GM23248 (cell line): ENCODE measurements at regions not wholly inside any gene's neighbourhood (a gene's known extent, or its start where the extent isn't known, plus 50 kb on each side); places are given as distances from the start of the nearest gene placed in this dataset. TPM values are rescaled to one million over a fixed set of nuclear protein-coding genes. Genes with fewer than 3 reads are reported as not detected.

Experiments used
- DNase-seq: peaks from one replicate; pipeline ENCODE4 v3.0.0-alpha.2; 2015
- H2AFZ ChIP-seq: fragments of 200-600 bp; sonication (generic); 2 replicates; pipeline ENCODE4 v1.6.1; 2016; ENCODE audit warnings: antibody characterized with exemption
- H3F3A ChIP-seq: fragments of 200-600 bp; sonication (generic); 2 replicates; pipeline ENCODE4 v1.6.1; 2016; ENCODE audit warnings: mild to moderate bottlenecking, antibody characterized with exemption, mixed run types; ENCODE audit not compliant: insufficient read depth
- H3K27ac ChIP-seq: fragments of 200-600 bp; sonication (generic); 2 replicates; pipeline ENCODE4 v1.5.1; 2016; ENCODE audit warnings: mild to moderate bottlenecking
- H3K27me3 ChIP-seq: fragments of 200-600 bp; sonication (generic); replicated peaks from 2 replicates; pipeline ENCODE4 v1.6.1; 2016; ENCODE audit warnings: mild to moderate bottlenecking; ENCODE audit not compliant: insufficient read depth
- H3K36me3 ChIP-seq: fragments of 200-600 bp; sonication (generic); 2 replicates; pipeline ENCODE4 v1.6.1; 2016; ENCODE audit warnings: low read depth, mild to moderate bottlenecking
- H3K4me1 ChIP-seq: fragments of 200-600 bp; sonication (generic); 2 replicates; pipeline ENCODE4 v1.6.1; 2016; ENCODE audit warnings: mild to moderate bottlenecking; ENCODE audit not compliant: insufficient read depth
- H3K4me2 ChIP-seq: fragments of 200-600 bp; sonication (generic); one replicate; pipeline ENCODE4 v1.6.1; 2016; ENCODE audit warnings: mild to moderate bottlenecking; ENCODE audit not compliant: unreplicated experiment
- H3K4me3 ChIP-seq: fragments of 200-600 bp; sonication (generic); 2 replicates; pipeline ENCODE4 v1.5.1; 2016; ENCODE audit warnings: mild to moderate bottlenecking
- H3K79me2 ChIP-seq: fragments of 200-600 bp; sonication (generic); 2 replicates; pipeline ENCODE4 v1.6.1; 2016; ENCODE audit warnings: mild to moderate bottlenecking; ENCODE audit not compliant: insufficient read depth
- H3K9ac ChIP-seq: fragments of 200-600 bp; sonication (generic); 2 replicates; pipeline ENCODE4 v1.6.1; 2016; ENCODE audit warnings: mild to moderate bottlenecking
- H3K9me2 ChIP-seq: fragments of 200-600 bp; sonication (generic); 2 replicates; pipeline ENCODE4 v1.6.1; 2016; ENCODE audit warnings: mixed run types, mild to moderate bottlenecking, moderate library complexity; ENCODE audit not compliant: insufficient read depth
- H3K9me3 ChIP-seq: fragments of 200-600 bp; sonication (generic); one replicate; pipeline ENCODE4 v1.6.1; 2017; ENCODE audit warnings: low read depth
- H4K20me1 ChIP-seq: fragments of 200-600 bp; sonication (generic); 2 replicates; pipeline ENCODE4 v1.6.0; 2016; ENCODE audit not compliant: insufficient read depth
- EZH2 ChIP-seq: fragments of 200-600 bp; sonication (generic); IDR thresholded peaks from 2 replicates; pipeline ENCODE4 v1.6.1; 2018; ENCODE audit warnings: antibody characterized with exemption, mild to moderate bottlenecking; ENCODE audit not compliant: insufficient read depth, poor library complexity, severe bottlenecking
- EZH2phosphoT487 ChIP-seq: fragments of 200-600 bp; sonication (generic); IDR thresholded peaks from 2 replicates; pipeline ENCODE4 v1.6.1; 2018; ENCODE audit warnings: antibody characterized with exemption, moderate library complexity, mild to moderate bottlenecking, low read depth; ENCODE audit not compliant: insufficient read depth
- WGBS, 2 experiments: methylation state at CpG; one replicate each; pipeline ENCODE4 v1.1.6; 2015 to 2017; ENCODE audit warnings: low lambda C conversion rate in 2 of 2, low coverage in 1 of 2; ENCODE audit errors: missing lambda C conversion rate in 2 of 2; 5-methylcytosine and 5-hydroxymethylcytosine counted together
- in situ Hi-C: fragments of 300-500 bp; cut with MboI; formaldehyde crosslinking; loops from 2 replicates; pipeline ENCODE4 v1.15.0; 2020
- small RNA-seq: library from RNA; depleted of rRNA; stranded (forward); fragments of <200 nt; gene quantifications from one replicate; pipeline ENCODE3, GENCODE V24; 2014; ENCODE audit warnings: low read depth, low replicate concordance

GRCh38 chr4:187940299-187940698 lies 55.3 kb upstream of the ZFP42 start:
- 32 to 59% methylated on average over 8 of the region's 8 CpGs for WGBS, 2 experiments
- no peak overlapping the region for H3K4me2 ChIP-seq

GRCh38 chr4:187942968-187943367 lies 52.6 kb upstream of the ZFP42 start:
- no peaks in the 10 kb centered on the region for H3F3A ChIP-seq
- no peak overlapping the region for H3K4me3 ChIP-seq
- H3K4me1 ChIP-seq: no peaks in the 10 kb centered on the region
- no peaks in the 10 kb centered on the region for H3K36me3 ChIP-seq
- no peaks in the 10 kb centered on the region for H4K20me1 ChIP-seq
- H3K9ac ChIP-seq: no peak overlapping the region
- 44 to 50% methylated on average over 6 of the region's 6 CpGs for WGBS, 2 experiments
- TF ChIP-seq EZH2phosphoT487: no peak
- no peak for TF ChIP-seq EZH2
- H3K4me2 ChIP-seq: no peak overlapping the region
- H3K27ac ChIP-seq: no peak overlapping the region
- H3K27me3 ChIP-seq: no peaks in the 10 kb centered on the region
- in situ Hi-C loops: no loop called here
- H2AFZ ChIP-seq: no peak overlapping the region
- DNase-seq: no peak
- H3K79me2 ChIP-seq: no peaks in the 10 kb centered on the region
- no peaks in the 10 kb centered on the region for H3K9me2 ChIP-seq
- H3K9me3 ChIP-seq: no peaks in the 10 kb centered on the region

More at GRCh38 chr4:187940299-187940698, 55.3 kb upstream of the ZFP42 start:
- no peak for DNase-seq
- Histone ChIP-seq H3K36me3 (no peaks in the 10 kb centered on the region), H2AFZ (no peak overlapping the region), H3K27ac (no peak overlapping the region), H3K4me1 (no peaks in the 10 kb centered on the region), H3K4me3 (no peak overlapping the region), H3K27me3 (no peaks in the 10 kb centered on the region), H3K79me2 (no peaks in the 10 kb centered on the region), H3K9me2 (no peaks in the 10 kb centered on the region), H3K9me3 (no peaks in the 10 kb centered on the region), H3F3A (no peaks in the 10 kb centered on the region), H3K9ac (no peak overlapping the region), H4K20me1 (no peaks in the 10 kb centered on the region)
- in situ Hi-C loops: no loop called here
- TF ChIP-seq EZH2 (no peak), EZH2phosphoT487 (no peak)

- WGBS, 2 experiments: 47 to 53% methylated on average over 7 of the region's 7 CpGs
- Histone ChIP-seq H3K9me3 (no peaks in the 10 kb centered on the region), H3F3A (no peaks in the 10 kb centered on the region), H4K20me1 (no peaks in the 10 kb centered on the region), H2AFZ (no peak overlapping the region), H3K36me3 (no peaks in the 10 kb centered on the region), H3K4me1 (no peaks in the 10 kb centered on the region), H3K9ac (no peak overlapping the region), H3K27me3 (no peaks in the 10 kb centered on the region), H3K4me3 (no peak overlapping the region), H3K4me2 (no peak overlapping the region), H3K9me2 (no peaks in the 10 kb centered on the region), H3K79me2 (no peaks in the 10 kb centered on the region), H3K27ac (no peak overlapping the region)
- DNase-seq: no peak
- TF ChIP-seq EZH2 (no peak), EZH2phosphoT487 (no peak)
- in situ Hi-C loops: no loop called here
Measured at GRCh38 chr4:187944179-187944578, 51.4 kb upstream of the ZFP42 start.

Small RNAs in the stretch of these regions (small RNA-seq; reads per million reads assigned to genes)
- gene MRPS36P2: not detected
